IMR-90 (cell line): ENCODE measurements at regions not wholly inside any gene's neighbourhood (a gene's known extent, or its start where the extent isn't known, plus 50 kb on each side); places are given as distances from the start of the nearest gene placed in this dataset.

Experiments
- ATAC-seq: fragments of 200-7000 bp; cut with Tn5 transposase; 2 replicates; pipeline ENCODE4 v1.9.1; 2020; ENCODE audit warnings: low read depth, mild to moderate bottlenecking, moderate library complexity
- BruUV-seq: library from RNA; stranded (reverse); fragments of 400-500 nt; replicated peaks from 2 replicates; lab custom pipeline; 2021; lab: Mats Ljungman, UMichigan
- CTCF ChIA-PET: fragments of 300-600 bp; formaldehyde crosslinking; extraction: SDS; loops from one replicate; lab custom pipeline; 2021; ENCODE audit warnings: antibody characterized with exemption; lab: Yijun Ruan, JAX
- POLR2A ChIA-PET: fragments of 300-600 bp; sonication (Branson Sonifier 250); formaldehyde crosslinking; loops from one replicate; lab custom pipeline; 2022; ENCODE audit warnings: antibody characterized with exemption; ENCODE audit not compliant: unreplicated experiment; lab: Charles Lee
- DNase-seq: peaks from one replicate; pipeline ENCODE4 v3.0.0; 2013
- H2AFZ ChIP-seq: replicated peaks from 2 replicates; pipeline ENCODE3; 2013; ENCODE audit warnings: low read length, mild to moderate bottlenecking; ENCODE audit not compliant: poor library complexity
- H2AK5ac ChIP-seq: 2 replicates; pipeline ENCODE4 v1.6.1; 2013; ENCODE audit warnings: low read depth, low read length, inconsistent platforms
- H2AK9ac ChIP-seq: replicated peaks from 2 replicates; pipeline ENCODE3; 2013; ENCODE audit warnings: mild to moderate bottlenecking, low read depth, low read length, moderate library complexity; ENCODE audit not compliant: poor library complexity
- H2BK120ac ChIP-seq: 2 replicates; pipeline ENCODE4 v1.6.1; 2013; ENCODE audit warnings: low read depth, low read length, inconsistent platforms
- H2BK15ac ChIP-seq: 3 replicates; pipeline ENCODE4 v1.6.1; 2013; ENCODE audit warnings: low read depth, low read length, inconsistent platforms
- H2BK20ac ChIP-seq: 2 replicates; pipeline ENCODE4 v1.6.1; 2013; ENCODE audit warnings: low read depth, mild to moderate bottlenecking, inconsistent platforms, low read length, moderate library complexity
- H2BK5ac ChIP-seq: 2 replicates; pipeline ENCODE4 v1.6.1; 2013; ENCODE audit warnings: mild to moderate bottlenecking, low read depth, low read length, inconsistent platforms; ENCODE audit not compliant: poor library complexity, severe bottlenecking
- H3K14ac ChIP-seq: replicated peaks from 2 replicates; pipeline ENCODE4 v1.6.1; 2013; ENCODE audit warnings: low read depth, low read length, inconsistent platforms
- H3K18ac ChIP-seq: 2 replicates; pipeline ENCODE4 v1.6.1; 2013; ENCODE audit warnings: low read depth, low read length, control low read depth
- H3K23ac ChIP-seq: 2 replicates; pipeline ENCODE4 v1.6.1; 2013; ENCODE audit warnings: low read depth, low read length, inconsistent platforms
- H3K27ac ChIP-seq: 2 replicates; pipeline ENCODE4 v1.5.1; 2013; ENCODE audit warnings: mild to moderate bottlenecking, control low read depth, low read length; ENCODE audit not compliant: insufficient read depth
- H3K27me3 ChIP-seq: 2 replicates; pipeline ENCODE4 v1.6.1; 2013; ENCODE audit warnings: low read length; ENCODE audit not compliant: control insufficient read depth, insufficient read depth
- H3K36me3 ChIP-seq: 2 replicates; pipeline ENCODE4 v1.6.1; 2013; ENCODE audit warnings: low read length, mixed read lengths; ENCODE audit not compliant: control insufficient read depth, insufficient read depth
- H3K4ac ChIP-seq: 2 replicates; pipeline ENCODE4 v1.6.1; 2013; ENCODE audit warnings: low read depth, low read length, inconsistent platforms
- H3K4me1 ChIP-seq: 2 replicates; pipeline ENCODE4 v1.6.1; 2013; ENCODE audit warnings: low read length, mixed read lengths; ENCODE audit not compliant: control insufficient read depth, insufficient read depth
- H3K4me2 ChIP-seq: 2 replicates; pipeline ENCODE4 v1.6.1; 2013; ENCODE audit warnings: low read depth, mild to moderate bottlenecking, control low read depth, low read length, moderate library complexity
- H3K4me3 ChIP-seq: 2 replicates; pipeline ENCODE4 v1.5.1; 2013; ENCODE audit warnings: low read depth, mild to moderate bottlenecking, control low read depth, low read length, moderate library complexity; ENCODE audit not compliant: insufficient read depth
- H3K56ac ChIP-seq: 2 replicates; pipeline ENCODE4 v1.6.1; 2013; ENCODE audit warnings: low read length, inconsistent platforms; ENCODE audit not compliant: insufficient read depth; ENCODE audit errors: extremely low read depth
- H3K79me1 ChIP-seq, 2 experiments: 2 replicates each; pipeline ENCODE4 v1.6.1; 2013; ENCODE audit warnings: low read length in 2 of 2, inconsistent platforms in 1 of 2, low read depth in 1 of 2
- H3K9ac ChIP-seq: 2 replicates; pipeline ENCODE4 v1.6.1; 2013; ENCODE audit warnings: low read depth, low read length, control low read depth
- H3K9me1 ChIP-seq: 2 replicates; pipeline ENCODE4 v1.6.1; 2013; ENCODE audit warnings: low read length, inconsistent platforms; ENCODE audit not compliant: insufficient read depth
- H3K9me3 ChIP-seq: 2 replicates; pipeline ENCODE4 v1.6.1; 2013; ENCODE audit warnings: low read length; ENCODE audit not compliant: control insufficient read depth, insufficient read depth
- H4K20me1 ChIP-seq: 2 replicates; pipeline ENCODE4 v1.6.1; 2013; ENCODE audit warnings: low read length, inconsistent platforms; ENCODE audit not compliant: insufficient read depth
- H4K5ac ChIP-seq: 2 replicates; pipeline ENCODE4 v1.6.1; 2013; ENCODE audit warnings: mild to moderate bottlenecking, low read depth, low read length, control low read depth
- H4K8ac ChIP-seq, 2 experiments: 2 replicates each; pipeline ENCODE4 v1.6.1; 2013; ENCODE audit warnings: low read depth in 2 of 2, low read length in 2 of 2, control low read depth in 1 of 2, inconsistent platforms in 1 of 2
- H4K91ac ChIP-seq: 2 replicates; pipeline ENCODE4 v1.6.1; 2013; ENCODE audit warnings: low read depth, low read length, inconsistent platforms; ENCODE audit not compliant: insufficient read depth
- CHD1 ChIP-seq: IDR thresholded peaks from 2 replicates; pipeline ENCODE4 v1.6.1; 2012; ENCODE audit warnings: low read depth, low read length, improper control_type of control experiment
- WGBS, 2 experiments: methylation state at CpG; one replicate each; pipeline versions ENCODE4 v1.1.5 to v1.1.7; 2013; ENCODE audit warnings: missing lambda C conversion rate in 2 of 2; ENCODE audit not compliant: insufficient read length in 1 of 2; ENCODE audit errors: extremely low coverage in 2 of 2; 5-methylcytosine and 5-hydroxymethylcytosine counted together
- dilution Hi-C: fragments of 300-500 bp; cut with HindIII; formaldehyde crosslinking; loops from one replicate; pipeline ENCODE4 v1.14.3; 2018; ENCODE audit warnings: low sequenced_read_pairs; ENCODE audit not compliant: unreplicated experiment
- in situ Hi-C: fragments of 300-500 bp; cut with MboI; formaldehyde crosslinking; loops from 3 replicates; pipeline ENCODE4 v1.14.3; 2019; ENCODE audit warnings: low sequenced_read_pairs, inconsistent platforms, mixed read lengths
- intact Hi-C: fragments of 100-400 bp; cut with micrococcal nuclease; formaldehyde crosslinking; loops from 2 replicates; pipeline ENCODE4 v1.10.0; 2022
- TF ChIP-seq, protein P1 (sequence below): fragments of 150-350 bp; IDR thresholded peaks from 2 replicates; pipeline ENCODE4 v1.6.1; 2016; ENCODE audit warnings: low read depth, mild to moderate bottlenecking, low read length, moderate library complexity, borderline replicate concordance
- TF ChIP-seq, protein P2 (sequence below): conservative IDR thresholded peaks from 2 replicates; pipeline ENCODE4 v1.5.1; 2012; ENCODE audit warnings: mild to moderate bottlenecking, low read depth, low read length, improper control_type of control experiment

DNA sequence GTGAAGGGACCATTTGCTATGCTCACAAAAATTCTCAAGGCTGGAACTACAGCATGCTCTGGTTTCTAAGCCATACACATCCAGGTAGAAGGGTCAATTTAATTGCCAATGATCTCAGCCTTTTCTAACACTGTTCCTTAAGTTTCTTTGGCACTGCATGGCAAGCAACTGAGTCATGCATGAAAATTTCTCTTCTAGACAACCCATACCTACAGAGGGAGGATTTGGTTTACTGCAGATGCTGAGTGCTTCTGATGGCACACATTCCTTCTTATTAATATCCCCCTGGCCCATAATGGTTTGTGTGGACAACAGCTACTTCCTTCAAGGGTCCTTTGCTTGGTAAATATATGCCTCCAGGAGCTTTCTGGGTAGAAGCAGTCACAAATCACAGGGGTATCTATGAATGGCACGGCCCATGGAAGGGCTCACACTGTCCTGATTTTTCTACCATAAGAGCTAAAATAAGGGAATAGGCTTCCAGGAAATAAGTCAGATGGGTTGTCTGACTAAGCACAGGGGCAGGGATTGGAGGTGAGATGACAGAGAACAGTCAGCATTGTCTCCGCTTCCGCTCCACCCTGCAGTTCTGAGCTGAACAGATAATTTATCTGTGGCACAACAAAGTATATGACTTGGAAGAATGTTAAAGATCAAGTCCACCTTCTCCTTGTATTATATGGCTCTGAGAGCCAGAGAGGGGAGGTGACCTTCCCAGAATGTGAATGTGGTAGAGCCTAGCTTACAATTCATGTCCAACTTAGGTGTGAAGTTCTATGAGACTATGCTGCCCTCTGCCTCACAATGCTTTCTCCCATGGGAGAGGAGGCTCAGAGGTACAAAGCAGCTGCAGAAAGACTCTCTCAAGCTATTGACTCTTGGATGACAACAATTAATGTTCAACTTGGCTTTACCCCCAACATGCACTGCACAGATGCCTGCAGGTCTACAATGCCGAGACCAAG lies 199.2 kb upstream of the TNP1 start:
- Histone ChIP-seq H3K4ac (peak overlapping the region; percentile 6), H3K36me3 (no peaks in the 10 kb centered on the region), H2AFZ (no peak overlapping the region), H2BK15ac (peak overlapping the region; percentile 28; the same call in 1 of the 3 replicates), H3K56ac (no peak overlapping the region), H3K18ac (peak overlapping the region; percentile 37), H4K5ac (0 out of 2 replicates have a peak overlapping the region, but pooled peaks have one; percentile 22), H2BK5ac (no peak overlapping the region), H3K9me3 (no peaks in the 10 kb centered on the region), H3K14ac (no peak overlapping the region), H4K91ac (peak overlapping the region; percentile 29; the same call in 1 of the 2 replicates), H3K27ac (no peak overlapping the region), H2AK5ac (peak overlapping the region; percentile 41), H3K4me1 (peaks cover 5% of the 10 kb centered on the region), H3K23ac (no peak overlapping the region), H2BK120ac (0 out of 2 replicates have a peak overlapping the region, but pooled peaks have one; percentile 1), H3K27me3 (no peaks in the 10 kb centered on the region), H3K9ac (no peak overlapping the region), H3K9me1 (peaks cover 4% of the 10 kb centered on the region; the same call in 1 of the 2 replicates), H2BK20ac (peak overlapping the region; percentile 8; the same call in 1 of the 2 replicates), H2AK9ac (no peak overlapping the region), H3K79me1 (no peaks in the 10 kb centered on the region), H3K4me3 (no peak overlapping the region), H3K4me2 (no peak overlapping the region), H4K8ac (no peak overlapping the region), H4K20me1 (no peaks in the 10 kb centered on the region)
- dilution Hi-C loops, result no loop called here
- ATAC-seq (peak; percentile 43; the same call in 1 of the 2 replicates), DNase-seq (no peak)
- in situ Hi-C loops, result loop anchor here (10.0 kb wide), 1 partner anchor 364 kb away; the partner anchor contains the start of gene IGFBP5
- ChIA-PET CTCF (interaction anchor here (0.8 to 1.1 kb wide), 2 partner anchors 18 to 376 kb away, joined by 3 read pairs; no protein-coding TSS in a partner anchor), POLR2A (no interaction called here)
- TF ChIP-seq, protein P1, sequence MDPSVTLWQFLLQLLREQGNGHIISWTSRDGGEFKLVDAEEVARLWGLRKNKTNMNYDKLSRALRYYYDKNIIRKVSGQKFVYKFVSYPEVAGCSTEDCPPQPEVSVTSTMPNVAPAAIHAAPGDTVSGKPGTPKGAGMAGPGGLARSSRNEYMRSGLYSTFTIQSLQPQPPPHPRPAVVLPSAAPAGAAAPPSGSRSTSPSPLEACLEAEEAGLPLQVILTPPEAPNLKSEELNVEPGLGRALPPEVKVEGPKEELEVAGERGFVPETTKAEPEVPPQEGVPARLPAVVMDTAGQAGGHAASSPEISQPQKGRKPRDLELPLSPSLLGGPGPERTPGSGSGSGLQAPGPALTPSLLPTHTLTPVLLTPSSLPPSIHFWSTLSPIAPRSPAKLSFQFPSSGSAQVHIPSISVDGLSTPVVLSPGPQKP, result no peak
- TF ChIP-seq, protein P2, sequence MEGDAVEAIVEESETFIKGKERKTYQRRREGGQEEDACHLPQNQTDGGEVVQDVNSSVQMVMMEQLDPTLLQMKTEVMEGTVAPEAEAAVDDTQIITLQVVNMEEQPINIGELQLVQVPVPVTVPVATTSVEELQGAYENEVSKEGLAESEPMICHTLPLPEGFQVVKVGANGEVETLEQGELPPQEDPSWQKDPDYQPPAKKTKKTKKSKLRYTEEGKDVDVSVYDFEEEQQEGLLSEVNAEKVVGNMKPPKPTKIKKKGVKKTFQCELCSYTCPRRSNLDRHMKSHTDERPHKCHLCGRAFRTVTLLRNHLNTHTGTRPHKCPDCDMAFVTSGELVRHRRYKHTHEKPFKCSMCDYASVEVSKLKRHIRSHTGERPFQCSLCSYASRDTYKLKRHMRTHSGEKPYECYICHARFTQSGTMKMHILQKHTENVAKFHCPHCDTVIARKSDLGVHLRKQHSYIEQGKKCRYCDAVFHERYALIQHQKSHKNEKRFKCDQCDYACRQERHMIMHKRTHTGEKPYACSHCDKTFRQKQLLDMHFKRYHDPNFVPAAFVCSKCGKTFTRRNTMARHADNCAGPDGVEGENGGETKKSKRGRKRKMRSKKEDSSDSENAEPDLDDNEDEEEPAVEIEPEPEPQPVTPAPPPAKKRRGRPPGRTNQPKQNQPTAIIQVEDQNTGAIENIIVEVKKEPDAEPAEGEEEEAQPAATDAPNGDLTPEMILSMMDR, result no peak
- TF ChIP-seq CHD1, result no peak
- BruUV-seq, result no TSS peak
- no CpG with 5 or more reads among the region's 4 CpGs for WGBS, 2 experiments
- intact Hi-C loops, result no loop called here
